ENCODE measurements at regions not wholly inside any gene's neighbourhood (a gene's known extent, or its start where the extent isn't known, plus 50 kb on each side); places are given as distances from the start of the nearest gene placed in this dataset.
"Not testable (repeated sequence)": the region's sequence is repeated elsewhere in the genome, so short reads cannot be mapped to it uniquely, and the experiment has no call there.

DNA sequence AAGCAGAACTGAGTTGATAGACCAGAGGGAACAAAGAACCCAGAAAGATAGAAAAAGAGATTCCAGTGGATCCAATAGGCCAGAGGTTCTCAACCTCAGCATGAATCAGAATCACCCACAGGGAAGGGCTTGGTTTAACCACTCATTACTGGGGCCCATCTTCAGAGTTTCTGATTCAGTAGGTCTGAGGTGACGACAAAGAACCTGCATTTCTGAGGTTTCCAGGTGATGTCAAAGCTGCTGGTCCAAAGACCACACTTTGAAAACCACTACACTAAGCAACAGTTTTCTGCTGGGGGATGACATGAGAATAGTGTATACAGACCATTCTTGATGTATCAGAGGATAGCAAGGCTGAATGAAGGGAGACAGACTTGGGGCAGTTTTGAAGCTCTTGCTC is 81.5 kb upstream of the FOXN2 start:
- TF ChIP-seq, protein P1, sequence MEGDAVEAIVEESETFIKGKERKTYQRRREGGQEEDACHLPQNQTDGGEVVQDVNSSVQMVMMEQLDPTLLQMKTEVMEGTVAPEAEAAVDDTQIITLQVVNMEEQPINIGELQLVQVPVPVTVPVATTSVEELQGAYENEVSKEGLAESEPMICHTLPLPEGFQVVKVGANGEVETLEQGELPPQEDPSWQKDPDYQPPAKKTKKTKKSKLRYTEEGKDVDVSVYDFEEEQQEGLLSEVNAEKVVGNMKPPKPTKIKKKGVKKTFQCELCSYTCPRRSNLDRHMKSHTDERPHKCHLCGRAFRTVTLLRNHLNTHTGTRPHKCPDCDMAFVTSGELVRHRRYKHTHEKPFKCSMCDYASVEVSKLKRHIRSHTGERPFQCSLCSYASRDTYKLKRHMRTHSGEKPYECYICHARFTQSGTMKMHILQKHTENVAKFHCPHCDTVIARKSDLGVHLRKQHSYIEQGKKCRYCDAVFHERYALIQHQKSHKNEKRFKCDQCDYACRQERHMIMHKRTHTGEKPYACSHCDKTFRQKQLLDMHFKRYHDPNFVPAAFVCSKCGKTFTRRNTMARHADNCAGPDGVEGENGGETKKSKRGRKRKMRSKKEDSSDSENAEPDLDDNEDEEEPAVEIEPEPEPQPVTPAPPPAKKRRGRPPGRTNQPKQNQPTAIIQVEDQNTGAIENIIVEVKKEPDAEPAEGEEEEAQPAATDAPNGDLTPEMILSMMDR (IDR thresholded peaks at IDR 0.05; ENCODE audit: insufficient read depth, low read depth, low read length): no peak
- no peak for DNase-seq (ENCODE audit: low read depth)
- no peak overlapping the region for H3K4me3 ChIP-seq (ENCODE audit: low read depth, low read length)

DNA sequence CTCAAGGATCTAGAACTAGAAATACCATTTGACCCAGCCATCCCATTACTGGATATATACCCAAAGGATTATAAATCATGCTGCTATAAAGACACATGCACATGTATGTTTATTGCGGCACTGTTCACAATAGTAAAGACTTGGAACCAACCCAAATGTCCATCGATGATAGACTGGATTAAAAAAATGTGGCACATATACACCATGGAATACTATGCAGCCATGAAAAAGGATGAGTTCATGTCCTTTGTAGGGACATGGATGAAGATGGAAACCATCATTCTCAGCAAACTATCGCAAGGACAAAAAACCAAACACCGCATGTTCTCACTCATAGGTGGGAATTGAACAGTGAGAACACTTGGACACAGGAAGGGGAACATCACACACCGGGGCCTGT is 80.7 kb upstream of the FOXN2 start:
- H3K4me3 ChIP-seq (ENCODE audit: low read depth, low read length); DNase-seq (ENCODE audit: low read depth): not testable (repeated sequence)

DNA sequence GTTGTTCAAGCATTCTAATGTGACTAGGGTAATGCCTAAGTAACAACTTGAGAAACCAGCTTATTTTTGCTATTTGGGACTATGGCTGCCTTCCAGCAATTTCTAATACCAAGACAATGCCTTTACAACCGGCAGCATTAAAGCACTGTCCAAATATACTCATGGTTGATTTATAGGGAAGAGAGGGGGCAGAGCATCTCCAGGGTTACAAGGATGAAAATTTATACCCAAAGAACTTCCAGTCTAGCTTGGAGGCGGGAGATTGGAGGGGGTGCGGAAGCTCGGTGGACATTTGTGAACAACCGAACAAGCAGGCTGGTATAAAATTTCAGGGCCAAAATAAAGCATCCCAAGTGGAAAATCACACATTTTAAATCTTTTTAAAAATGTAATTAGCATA is 79.4 kb upstream of the FOXN2 start:
- DNase-seq (ENCODE audit: low read depth): no peak
- TF ChIP-seq, protein P1 (IDR thresholded peaks at IDR 0.05; ENCODE audit: insufficient read depth, low read depth, low read length): no peak

DNA sequence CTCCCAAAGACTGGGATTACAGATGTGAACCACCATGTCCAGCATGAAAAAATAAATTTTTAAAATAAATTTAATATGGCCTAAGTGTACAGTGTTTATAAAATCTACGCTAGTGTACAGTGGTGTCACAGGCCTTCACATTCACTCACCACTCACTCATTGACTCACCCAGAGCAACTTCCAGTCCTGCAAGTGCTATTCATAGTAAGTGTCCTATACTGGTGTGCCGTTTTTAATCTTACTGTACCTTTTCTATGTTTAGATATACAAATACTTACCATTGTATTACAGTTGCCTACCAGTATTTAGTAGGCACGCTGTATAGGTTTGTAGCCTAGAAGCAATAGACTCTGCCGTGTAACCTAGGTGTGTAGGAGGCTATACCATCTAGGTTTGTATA is 76.1 kb upstream of the FOXN2 start:
- TF ChIP-seq, protein P1 (IDR thresholded peaks at IDR 0.05; ENCODE audit: insufficient read depth, low read depth, low read length): no peak
- DNase-seq (ENCODE audit: low read depth): no peak
- no peak overlapping the region for H3K4me3 ChIP-seq (ENCODE audit: low read depth, low read length)

More for the DNA sequence above, 79.4 kb upstream of the FOXN2 start:
- no peak overlapping the region for H3K4me3 ChIP-seq (ENCODE audit: low read depth, low read length)

DNA sequence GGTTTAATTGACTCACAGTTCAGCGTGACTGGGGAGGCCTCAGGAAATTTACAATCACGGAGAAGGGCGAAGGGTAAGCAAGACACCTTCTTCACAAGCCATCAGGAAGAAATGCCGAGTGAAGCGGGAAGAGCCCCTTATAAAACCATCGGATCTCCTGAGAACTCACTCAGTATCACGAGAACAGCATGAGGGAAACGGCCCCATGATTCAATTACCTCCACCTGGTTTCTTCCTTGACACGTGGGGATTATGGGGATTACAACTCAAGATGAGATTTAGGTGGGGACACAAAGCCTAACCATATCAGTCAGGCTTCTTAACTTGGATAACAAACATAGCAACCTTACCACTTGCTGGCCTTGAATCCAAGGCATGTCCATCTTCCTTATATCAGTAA is 73.6 kb upstream of the FOXN2 start:
- no peak overlapping the region for H3K4me3 ChIP-seq (ENCODE audit: low read depth, low read length)
- DNase-seq (ENCODE audit: low read depth): no peak
- TF ChIP-seq, protein P1 (IDR thresholded peaks at IDR 0.05; ENCODE audit: insufficient read depth, low read depth, low read length): no peak

DNA sequence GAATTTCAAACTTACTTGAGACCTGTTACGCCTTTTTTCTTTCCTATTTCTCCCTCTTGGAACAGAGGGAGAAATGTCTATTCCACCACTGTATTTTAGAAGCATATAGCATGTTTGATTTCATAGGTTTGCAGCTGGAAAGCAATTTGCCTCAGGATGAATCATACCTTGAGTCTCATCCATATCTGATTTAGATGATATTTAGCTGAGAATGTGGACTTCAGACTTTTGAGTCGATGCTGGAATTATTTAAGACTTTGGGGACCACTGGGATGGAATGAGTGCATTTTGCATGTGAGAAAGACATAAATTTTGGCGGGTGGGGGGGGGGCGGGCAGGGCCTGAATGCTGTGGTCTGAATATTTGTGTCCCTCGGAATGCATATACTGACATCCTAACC is 67.3 kb upstream of the FOXN2 start:
- TF ChIP-seq, protein P1 (IDR thresholded peaks at IDR 0.05; ENCODE audit: insufficient read depth, low read depth, low read length): no peak

DNA sequence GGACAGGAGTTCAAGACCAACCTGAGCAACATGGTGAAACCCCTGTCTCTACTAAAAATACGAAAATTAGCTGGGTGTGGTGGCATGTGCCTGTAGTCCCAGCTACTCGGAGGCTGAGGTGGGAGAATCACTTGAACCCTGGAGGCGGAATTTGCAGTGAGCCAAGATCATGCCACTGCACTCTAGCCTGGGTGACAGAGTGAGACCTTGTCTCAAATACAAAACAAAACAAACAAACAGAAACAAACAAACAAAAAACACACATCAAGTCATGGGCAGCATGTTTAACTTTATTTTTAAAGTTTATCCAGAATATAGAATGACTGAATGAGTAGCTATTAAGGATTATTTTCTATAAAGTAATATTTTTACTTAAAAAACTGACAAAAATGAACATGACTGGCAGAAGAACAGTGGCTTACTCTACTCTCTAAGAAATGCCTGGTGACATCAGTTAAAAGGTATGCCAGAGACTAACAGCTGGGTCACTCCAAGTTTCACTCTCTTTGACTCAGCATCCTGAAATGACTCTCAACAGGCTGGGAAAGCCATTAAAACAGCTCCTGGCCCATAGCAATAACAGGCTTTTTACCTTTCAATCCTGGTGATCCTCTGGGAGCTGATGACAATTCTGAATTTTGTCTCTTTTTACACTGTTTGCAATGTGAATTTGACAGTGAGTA is 66.1 kb upstream of the FOXN2 start:
- TF ChIP-seq, protein P1 (IDR thresholded peaks at IDR 0.05; ENCODE audit: insufficient read depth, low read depth, low read length): no peak
- no peak overlapping the region for H3K4me3 ChIP-seq (ENCODE audit: low read depth, low read length)
- DNase-seq (ENCODE audit: low read depth): peak; percentile 89

More for the DNA sequence above, 67.3 kb upstream of the FOXN2 start:
- H3K4me3 ChIP-seq (ENCODE audit: low read depth, low read length): no peak overlapping the region
- DNase-seq (ENCODE audit: low read depth): no peak

All from fibroblast of villous mesenchyme (primary cell).